GM12878 (cell line): ENCODE measurements at regions not wholly inside any gene's neighbourhood (a gene's known extent, or its start where the extent isn't known, plus 50 kb on each side); places are given as distances from the start of the nearest gene placed in this dataset.

Experiments
- ATAC-seq: fragments of 200-7000 bp; cut with Tn5 transposase; 3 replicates; pipeline ENCODE4 v1.9.1; 2020; ENCODE audit warnings: mild to moderate bottlenecking, moderate library complexity
- BruUV-seq: library from RNA; stranded (reverse); fragments of 400-500 nt; replicated peaks from 2 replicates; lab custom pipeline; 2021; lab: Mats Ljungman, UMichigan
- CTCF ChIA-PET: fragments of 300-600 bp; sonication (Branson Sonifier 250); formaldehyde crosslinking; extraction: SDS; loops from one replicate; lab custom pipeline; 2021; ENCODE audit warnings: inconsistent platforms; lab: Yijun Ruan, JAX
- POLR2A ChIA-PET: fragments of 350-600 bp; formaldehyde crosslinking; extraction: SDS; loops from one replicate; lab custom pipeline; 2021; ENCODE audit warnings: inconsistent platforms; lab: Charles Lee
- RAD21 ChIA-PET: fragments of 300-600 bp; sonication (Branson Sonifier 250); formaldehyde crosslinking; loops from one replicate; lab custom pipeline; 2023; ENCODE audit warnings: antibody characterized with exemption; ENCODE audit not compliant: unreplicated experiment; lab: Charles Lee
- SMC1A ChIA-PET: fragments of 300-600 bp; sonication (Branson Sonifier 250); formaldehyde crosslinking; loops from one replicate; lab custom pipeline; 2023; ENCODE audit not compliant: unreplicated experiment, uncharacterized antibody; lab: Charles Lee
- DNase-seq: peaks from one replicate; pipeline ENCODE4 v3.0.0-alpha.2; 2011; ENCODE audit warnings: low read depth, low spot score
- FAIRE-seq: peaks from 3 replicates; lab custom pipeline; 2011; peaks lifted over from hg19 to GRCh38; lab: Jason Lieb, UNC
- H2AFZ ChIP-seq: 2 replicates; pipeline ENCODE4 v1.6.0; 2011; ENCODE audit warnings: low read depth, low read length, control low read depth; ENCODE audit not compliant: control insufficient read depth
- H3K27ac ChIP-seq: 2 replicates; pipeline ENCODE4 v1.5.1; 2011; ENCODE audit warnings: control low read depth; ENCODE audit not compliant: control insufficient read depth, insufficient read depth
- H3K27me3 ChIP-seq, 2 experiments: replicated peaks in 1 of 2; 2 replicates each; pipeline versions ENCODE4 v1.6.0 to v1.6.1; 2011; ENCODE audit warnings: low read length in 1 of 2; ENCODE audit not compliant: control insufficient read depth in 2 of 2, insufficient read depth in 2 of 2
- H3K36me3 ChIP-seq, 2 experiments: 2 replicates each; pipeline ENCODE4 v1.5.1; 2011; ENCODE audit warnings: low read length in 1 of 2; ENCODE audit not compliant: control insufficient read depth in 2 of 2, insufficient read depth in 2 of 2
- H3K4me1 ChIP-seq: 2 replicates; pipeline ENCODE4 v1.6.1; 2011; ENCODE audit warnings: mild to moderate bottlenecking, low read length, moderate library complexity, mixed read lengths; ENCODE audit not compliant: control insufficient read depth, insufficient read depth
- H3K4me2 ChIP-seq: 2 replicates; pipeline ENCODE4 v1.6.0; 2011; ENCODE audit warnings: control low read depth; ENCODE audit not compliant: control insufficient read depth, insufficient read depth
- H3K4me3 ChIP-seq: fragments of 200-600 bp; sonication (generic); 2 replicates; pipeline ENCODE4 v1.5.1; 2016
- H3K79me2 ChIP-seq: 2 replicates; pipeline ENCODE4 v1.6.0; 2011; ENCODE audit warnings: low read length; ENCODE audit not compliant: control insufficient read depth, insufficient read depth
- H3K9ac ChIP-seq: 2 replicates; pipeline ENCODE4 v1.8.0; 2011; ENCODE audit warnings: low read length, control low read depth, mixed read lengths; ENCODE audit not compliant: control insufficient read depth, insufficient read depth
- H3K9me3 ChIP-seq: replicated peaks from 3 replicates; pipeline ENCODE4 v1.5.1; 2011; ENCODE audit warnings: mild to moderate bottlenecking, low read length; ENCODE audit not compliant: control insufficient read depth, insufficient read depth
- H4K20me1 ChIP-seq: 2 replicates; pipeline ENCODE4 v1.6.0; 2011; ENCODE audit not compliant: control insufficient read depth, insufficient read depth
- ATF3 ChIP-seq: IDR thresholded peaks from 2 replicates; pipeline ENCODE4 v1.6.1; 2011; ENCODE audit warnings: low read depth, mild to moderate bottlenecking, low read length, moderate library complexity, borderline replicate concordance; ENCODE audit errors: extremely low read depth
- CBX5 ChIP-seq: sonication (generic); IDR thresholded peaks from 2 replicates; pipeline ENCODE4 v1.6.1; 2016; ENCODE audit warnings: low read depth, moderate library complexity, mild to moderate bottlenecking, inconsistent platforms
- E2F4 ChIP-seq: IDR thresholded peaks from 2 replicates; pipeline ENCODE4 v1.6.1; 2012; ENCODE audit warnings: low read depth, low read length, improper control_type of control experiment
- EP300 ChIP-seq, 2 experiments: fragments of 150-350 bp in 1 of 2; IDR thresholded peaks; 2 replicates each; pipeline ENCODE4 v1.6.1; 2011 to 2012; ENCODE audit warnings: low read depth in 2 of 2, low read length in 2 of 2, borderline replicate concordance in 1 of 2, improper control_type of control experiment in 1 of 2, inconsistent platforms in 1 of 2; ENCODE audit not compliant: control insufficient read depth in 1 of 2
- ESRRA ChIP-seq: IDR thresholded peaks from 2 replicates; pipeline ENCODE4 v1.6.1; 2012; ENCODE audit warnings: mild to moderate bottlenecking, low read length, improper control_type of control experiment
- FOXK2 ChIP-seq: fragments of 450-650 bp; IDR thresholded peaks from 2 replicates; pipeline ENCODE4 v1.6.1; 2017; ENCODE audit warnings: mild to moderate bottlenecking, moderate library complexity
- MYB ChIP-seq: fragments of 150-350 bp; IDR thresholded peaks from 2 replicates; pipeline ENCODE4 v1.6.1; 2014; ENCODE audit warnings: mild to moderate bottlenecking, low read depth, low read length, borderline replicate concordance
- PBX3 ChIP-seq: IDR thresholded peaks from 2 replicates; pipeline ENCODE4 v1.6.1; 2011; ENCODE audit warnings: mild to moderate bottlenecking, low read depth, low read length, moderate library complexity; ENCODE audit not compliant: insufficient replicate concordance
- PKNOX1 ChIP-seq: fragments of 450-650 bp; IDR thresholded peaks from 2 replicates; pipeline ENCODE4 v1.6.1; 2016; ENCODE audit warnings: mild to moderate bottlenecking
- SREBF1 ChIP-seq: IDR thresholded peaks from 2 replicates; pipeline ENCODE4 v1.6.1; 2012; ENCODE audit warnings: mild to moderate bottlenecking, low read length
- ZNF274 ChIP-seq: IDR thresholded peaks from one replicate; pipeline ENCODE4 v1.8.0; 2011; ENCODE audit not compliant: insufficient read length, insufficient read depth
- ZNF592 ChIP-seq: fragments of 450-650 bp; IDR thresholded peaks from 2 replicates; pipeline ENCODE4 v1.6.1; 2017; ENCODE audit warnings: mild to moderate bottlenecking, moderate library complexity
- WGBS: methylation state at CpG from one replicate; pipeline ENCODE4 v1.1.6; 2016; ENCODE audit warnings: low lambda C conversion rate; ENCODE audit not compliant: insufficient replicate concordance, insufficient coverage; ENCODE audit errors: missing lambda C conversion rate; 5-methylcytosine and 5-hydroxymethylcytosine counted together
- in situ Hi-C: fragments of 300-500 bp; cut with MboI; formaldehyde crosslinking; loops from 9 replicates; pipeline ENCODE4 v1.14.3; 2018; ENCODE audit warnings: mixed read lengths
- intact Hi-C: fragments of 100-400 bp; cut with micrococcal nuclease; formaldehyde crosslinking; loops from one replicate; pipeline ENCODE4 v1.14.2; 2022; ENCODE audit not compliant: unreplicated experiment

GRCh38 chr4:11616856-11617255 is 188.2 kb upstream of the HS3ST1 start:
- Histone ChIP-seq H2AFZ (no peak overlapping the region), H3K27me3 (no peaks in the 10 kb centered on the region), H3K4me2 (no peak overlapping the region), H3K27ac (no peak overlapping the region), H3K4me1 (no peaks in the 10 kb centered on the region), H3K79me2 (no peaks in the 10 kb centered on the region), H3K36me3 (no peaks in the 10 kb centered on the region), H4K20me1 (no peaks in the 10 kb centered on the region), H3K4me3 (no peak overlapping the region), H3K9ac (no peak overlapping the region), H3K9me3 (no peaks in the 10 kb centered on the region)
- DNase-seq = no peak
- SMC1A ChIA-PET = interaction anchor here (0.7 to 1.0 kb wide), 2 partner anchors 10 to 329 kb away, joined by 3 read pairs; no protein-coding TSS in a partner anchor
- in situ Hi-C loops (no loop called here), intact Hi-C loops (no loop called here)
- CTCF ChIA-PET = no interaction called here
- 34% methylated on average over 4 of the region's 4 CpGs for WGBS
- POLR2A ChIA-PET = no interaction called here
- RAD21 ChIA-PET = no interaction called here
- BruUV-seq = no TSS peak
- FAIRE-seq = no peak
- ATAC-seq = no peak
- TF ChIP-seq E2F4 (no peak), PBX3 (no peak), ZNF274 (no peak), SREBF1 (no peak), ESRRA (no peak), ZNF592 (no peak), PKNOX1 (no peak), CBX5 (no peak), FOXK2 (no peak), ATF3 (no peak), MYB (no peak), EP300 (IDR thresholded peaks at IDR 0.05; ENCODE audit: borderline replicate concordance in 1 of 2, control insufficient read depth in 1 of 2, low read depth in 2 of 2, low read length in 2 of 2) (no peak)
